CD4-positive, alpha-beta T cell (primary cell): ENCODE measurements at regions not wholly inside any gene's neighbourhood (a gene's known extent, or its start where the extent isn't known, plus 50 kb on each side); places are given as distances from the start of the nearest gene placed in this dataset.

Experiments
- ATAC-seq: fragments of 200-7000 bp; cut with Tn5 transposase; one replicate; pipeline ENCODE4 v1.10.0; 2022; ENCODE audit warnings: mild to moderate bottlenecking; ENCODE audit not compliant: poor library complexity
- CTCF ChIA-PET: fragments of 350-600 bp; sonication (Branson Sonifier 250); formaldehyde crosslinking; loops from one replicate; lab custom pipeline; 2021; ENCODE audit warnings: antibody characterized with exemption, inconsistent platforms; lab: Charles Lee
- POLR2A ChIA-PET: fragments of 350-600 bp; sonication (Branson Sonifier 250); formaldehyde crosslinking; loops from one replicate; lab custom pipeline; 2021; ENCODE audit warnings: antibody characterized with exemption, inconsistent platforms; lab: Charles Lee
- DNase-seq, 14 experiments: peaks; one replicate each; pipeline ENCODE4 v3.0.0-alpha.2; 2013 to 2020; ENCODE audit warnings: mixed read lengths in 2 of 14
- H3K27ac ChIP-seq, 2 donors: one replicate each; pipeline versions ENCODE4 v1.5.1 to v1.7.0; 2013; ENCODE audit warnings: low read length in 2 of 2, low read depth in 1 of 2, mild to moderate bottlenecking in 1 of 2
- H3K27me3 ChIP-seq, 2 experiments: 1 replicate in 1 of 2; 2 replicates in 1 of 2; pipeline versions ENCODE4 v1.6.1 to v1.7.0; 2013; ENCODE audit warnings: low read length in 2 of 2, control low read depth in 1 of 2, mild to moderate bottlenecking in 1 of 2, moderate library complexity in 1 of 2; ENCODE audit not compliant: insufficient read depth in 2 of 2, control insufficient read depth in 1 of 2
- H3K36me3 ChIP-seq: one replicate; pipeline ENCODE4 v1.6.1; 2013; ENCODE audit warnings: low read length, control low read depth; ENCODE audit not compliant: insufficient read depth
- H3K4me1 ChIP-seq: one replicate; pipeline ENCODE4 v1.6.1; 2013; ENCODE audit warnings: low read length, control low read depth; ENCODE audit not compliant: insufficient read depth
- H3K4me3 ChIP-seq: one replicate; pipeline ENCODE4 v1.5.1; 2013; ENCODE audit warnings: mild to moderate bottlenecking, low read length, moderate library complexity
- H3K9me3 ChIP-seq, 2 experiments: 1 replicate in 1 of 2; 2 replicates in 1 of 2; pipeline versions ENCODE4 v1.6.1 to v1.7.0; 2013; ENCODE audit warnings: low read length in 2 of 2, mild to moderate bottlenecking in 2 of 2, control low read depth in 1 of 2, moderate library complexity in 1 of 2; ENCODE audit not compliant: control insufficient read depth in 1 of 2, insufficient read depth in 1 of 2
- H3K27ac Mint-ChIP-seq: one replicate; pipeline ENCODE4 v1.8.0; 2020; ENCODE audit warnings: mixed read lengths
- H3K27me3 Mint-ChIP-seq: one replicate; pipeline ENCODE4 v1.8.0; 2021; ENCODE audit warnings: mixed read lengths
- H3K36me3 Mint-ChIP-seq: one replicate; pipeline ENCODE4 v1.8.0; 2021; ENCODE audit warnings: low read depth, mixed read lengths
- H3K4me1 Mint-ChIP-seq: one replicate; pipeline ENCODE4 v1.8.0; 2021; ENCODE audit warnings: low read depth, mixed read lengths
- H3K4me3 Mint-ChIP-seq: one replicate; pipeline ENCODE4 v1.8.0; 2020; ENCODE audit warnings: mild to moderate bottlenecking, mixed read lengths
- H3K9me3 Mint-ChIP-seq: one replicate; pipeline ENCODE4 v1.8.0; 2020; ENCODE audit warnings: mixed read lengths
- CTCF ChIP-seq: fragments of 200-600 bp; IDR thresholded peaks from one replicate; pipeline ENCODE4 v1.8.0; 2022; ENCODE audit warnings: antibody characterized with exemption, mild to moderate bottlenecking
- intact Hi-C, 2 experiments: fragments of 100-400 bp; cut with DNase I in 1 of 2; cut with micrococcal nuclease in 1 of 2; formaldehyde crosslinking; loops; one replicate each; pipeline versions ENCODE4 v1.15.1 to v1.9.0; 2023 to 2025; cut with DNase I, micrococcal nuclease

- Histone ChIP-seq H3K27me3 (no peaks in the 10 kb centered on the region), H3K27ac (no peak overlapping the region), H3K4me3 (no peak overlapping the region), H3K4me1 (no peaks in the 10 kb centered on the region), H3K9me3 (no peaks in the 10 kb centered on the region), H3K36me3 (no peaks in the 10 kb centered on the region)
- DNase-seq: no peak
- ChIA-PET CTCF (no interaction called here), POLR2A (interaction anchor here (0.7 kb wide), 1 partner anchor 92 kb away, joined by 3 read pairs; no protein-coding TSS in a partner anchor)
- Mint-ChIP-seq H3K36me3 (no peaks in the 10 kb centered on the region), H3K4me1 (no peaks in the 10 kb centered on the region), H3K9me3 (no peaks in the 10 kb centered on the region), H3K27me3 (no peaks in the 10 kb centered on the region), H3K27ac (no peak overlapping the region), H3K4me3 (no peak overlapping the region)
- no peak for TF ChIP-seq CTCF
- ATAC-seq: no peak
- intact Hi-C loops: no loop called here
Observed at GRCh38 chr1:58346036-58346355, 200.5 kb downstream of the OMA1 start.

GRCh38 chr1:58345215-58346035 lies 201.1 kb downstream of the OMA1 start:
- TF ChIP-seq CTCF: no peak
- H3K36me3 Mint-ChIP-seq: no peaks in the 10 kb centered on the region
- no peak overlapping the region for H3K27ac Mint-ChIP-seq
- no peaks in the 10 kb centered on the region for H3K36me3 ChIP-seq
- H3K4me3 Mint-ChIP-seq: no peak overlapping the region
- H3K9me3 ChIP-seq: no peaks in the 10 kb centered on the region
- no peaks in the 10 kb centered on the region for H3K27me3 ChIP-seq
- H3K27me3 Mint-ChIP-seq: no peaks in the 10 kb centered on the region
- no peaks in the 10 kb centered on the region for H3K9me3 Mint-ChIP-seq
- intact Hi-C loops: no loop called here
- ATAC-seq (no peak), DNase-seq (no peak)
- POLR2A ChIA-PET: interaction anchor here (0.7 kb wide), 1 partner anchor 92 kb away, joined by 3 read pairs; no protein-coding TSS in a partner anchor
- H3K4me1 ChIP-seq: no peaks in the 10 kb centered on the region
- H3K4me1 Mint-ChIP-seq: no peaks in the 10 kb centered on the region
- H3K27ac ChIP-seq: no peak overlapping the region
- H3K4me3 ChIP-seq: no peak overlapping the region
- CTCF ChIA-PET: no interaction called here

GRCh38 chr1:58340185-58340584 lies 206.3 kb downstream of the OMA1 start:
- no peak for DNase-seq
- no peak overlapping the region for H3K27ac Mint-ChIP-seq
- H3K27me3 ChIP-seq: no peaks in the 10 kb centered on the region
- ChIA-PET POLR2A (no interaction called here), CTCF (no interaction called here)
- H3K27me3 Mint-ChIP-seq: no peaks in the 10 kb centered on the region
- H3K4me3 Mint-ChIP-seq: no peak overlapping the region
- no peak for TF ChIP-seq CTCF
- no peaks in the 10 kb centered on the region for H3K9me3 Mint-ChIP-seq
- H3K4me1 Mint-ChIP-seq: no peaks in the 10 kb centered on the region
- H3K9me3 ChIP-seq: no peaks in the 10 kb centered on the region
- H3K4me3 ChIP-seq: no peak overlapping the region
- no peaks in the 10 kb centered on the region for H3K36me3 Mint-ChIP-seq
- ATAC-seq: no peak
- intact Hi-C loops: no loop called here
- no peaks in the 10 kb centered on the region for H3K36me3 ChIP-seq
- H3K27ac ChIP-seq: no peak overlapping the region
- H3K4me1 ChIP-seq: no peaks in the 10 kb centered on the region
